ENCODE measurements at regions not wholly inside any gene's neighbourhood (a gene's known extent, or its start where the extent isn't known, plus 50 kb on each side); places are given as distances from the start of the nearest gene placed in this dataset.

DNA sequence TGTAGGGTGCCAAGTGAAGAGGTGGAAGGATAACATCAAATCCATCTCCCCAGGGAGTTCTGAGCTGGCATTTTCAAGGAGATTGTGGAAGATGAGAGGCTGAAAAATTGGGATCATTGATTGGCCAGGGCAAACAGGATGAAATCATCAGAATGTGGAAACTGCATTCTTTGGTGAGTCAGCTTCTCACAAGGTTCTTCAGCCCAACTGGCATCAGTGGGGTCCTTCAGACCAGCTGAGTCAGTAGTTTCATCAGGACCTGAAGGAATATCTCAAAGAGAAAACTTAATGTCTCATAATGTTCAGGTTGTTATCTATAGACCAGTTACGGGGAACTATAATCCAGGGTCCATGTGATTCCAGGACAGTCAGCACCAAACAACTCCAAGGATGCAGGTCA lies 195.8 kb downstream of the HAO1 start:
- Histone ChIP-seq H3K4me1 (no peaks in the 10 kb centered on the region), H3K9me3 (no peaks in the 10 kb centered on the region), H3K27ac (no peak overlapping the region), H3K4me3 (no peak overlapping the region), H3K36me3 (no peaks in the 10 kb centered on the region), H3K27me3 (no peaks in the 10 kb centered on the region)
- DNase-seq (no peak), ATAC-seq (no peak)
- intact Hi-C loops (cut with DNase I), result no loop called here
- no peak for TF ChIP-seq CTCF (IDR thresholded peaks at IDR 0.05)

DNA sequence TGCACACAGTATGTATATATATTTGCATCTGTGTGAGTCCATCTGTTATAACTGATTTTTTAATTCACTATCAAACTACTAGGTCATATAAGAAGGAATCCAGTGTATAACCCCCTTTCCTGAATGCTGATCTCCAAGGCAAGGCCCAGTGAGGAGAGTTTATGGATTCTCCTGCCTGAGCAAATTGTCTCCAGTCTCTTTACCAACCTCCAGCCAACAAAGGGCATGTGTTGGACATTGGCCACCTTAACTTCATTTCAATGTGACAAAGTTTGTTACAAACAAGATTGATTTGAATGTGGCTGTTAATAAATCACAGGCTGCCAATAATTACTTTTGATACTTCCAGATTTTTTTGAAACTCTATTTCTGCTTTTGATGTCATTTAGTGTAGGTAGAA lies 191.6 kb downstream of the HAO1 start:
- Histone ChIP-seq H3K36me3 (no peaks in the 10 kb centered on the region), H3K9me3 (no peaks in the 10 kb centered on the region), H3K4me3 (no peak overlapping the region), H3K4me1 (no peaks in the 10 kb centered on the region), H3K27me3 (no peaks in the 10 kb centered on the region), H3K27ac (no peak overlapping the region)
- TF ChIP-seq CTCF (IDR thresholded peaks at IDR 0.05), result no peak
- ATAC-seq (no peak), DNase-seq (no peak)
- intact Hi-C loops (cut with DNase I), result no loop called here

GRCh38 chr20:7754102-7754501 lies 186.2 kb downstream of the HAO1 start:
- DNase-seq, result no peak
- Histone ChIP-seq H3K27me3 (no peaks in the 10 kb centered on the region), H3K27ac (no peak overlapping the region), H3K4me1 (no peaks in the 10 kb centered on the region), H3K9me3 (no peaks in the 10 kb centered on the region), H3K4me3 (no peak overlapping the region), H3K36me3 (no peaks in the 10 kb centered on the region)
- ATAC-seq, result no peak
- no peak for TF ChIP-seq CTCF (IDR thresholded peaks at IDR 0.05)
- intact Hi-C loops (cut with DNase I), result no loop called here

DNA sequence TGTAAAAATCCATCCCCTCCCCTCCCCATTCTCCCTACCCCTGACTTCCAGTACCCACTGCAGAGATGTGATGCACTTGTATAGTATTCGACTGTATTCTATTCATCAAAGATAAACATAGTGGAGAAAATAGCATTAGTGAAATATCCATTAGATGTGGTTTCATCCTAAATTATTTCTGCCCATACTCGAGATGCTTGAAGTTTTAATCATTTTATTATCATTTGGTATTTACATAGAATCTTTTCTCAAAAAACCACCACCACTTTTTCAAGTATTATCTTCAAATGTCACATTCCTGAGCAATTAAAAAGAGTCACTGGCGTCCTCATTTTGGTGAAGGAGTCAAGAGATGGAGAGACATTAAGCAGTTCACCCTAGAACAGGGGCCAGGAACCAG lies 181.9 kb downstream of the HAO1 start:
- Histone ChIP-seq H3K4me3 (no peak overlapping the region), H3K27me3 (no peaks in the 10 kb centered on the region), H3K4me1 (no peaks in the 10 kb centered on the region), H3K9me3 (no peaks in the 10 kb centered on the region), H3K36me3 (no peaks in the 10 kb centered on the region), H3K27ac (no peak overlapping the region)
- no peak for DNase-seq
- intact Hi-C loops (cut with DNase I), result no loop called here
- ATAC-seq, result no peak
- no peak for TF ChIP-seq CTCF (IDR thresholded peaks at IDR 0.05)

- Histone ChIP-seq H3K27me3 (no peaks in the 10 kb centered on the region), H3K27ac (no peak overlapping the region), H3K36me3 (no peaks in the 10 kb centered on the region), H3K4me3 (no peak overlapping the region), H3K4me1 (no peaks in the 10 kb centered on the region), H3K9me3 (no peaks in the 10 kb centered on the region)
- no peak for DNase-seq
- TF ChIP-seq CTCF (IDR thresholded peaks at IDR 0.05), result no peak
- intact Hi-C loops (cut with DNase I), result no loop called here
- ATAC-seq, result no peak
These were observed 179.8 kb downstream of the HAO1 start for GRCh38 chr20:7760247-7761031.

DNA sequence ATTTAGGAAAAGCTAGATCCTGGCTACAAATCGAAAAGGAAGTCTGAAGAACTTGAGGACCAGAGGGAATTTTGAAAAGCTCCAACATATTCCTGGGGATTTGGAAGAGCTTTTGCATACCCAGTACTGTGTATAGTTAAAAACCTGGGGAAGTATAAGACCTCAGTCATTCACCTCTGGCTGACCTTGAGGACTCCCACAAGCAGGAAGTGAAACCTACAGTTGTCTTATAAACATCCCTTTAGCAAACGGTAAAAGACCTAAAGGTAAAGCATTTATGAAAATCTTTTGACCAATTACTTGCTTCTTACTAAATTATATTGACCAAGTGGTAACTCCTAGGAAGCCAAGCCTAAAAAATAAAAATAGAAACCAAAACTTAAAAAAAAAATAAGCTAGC lies 175.0 kb downstream of the HAO1 start:
- Histone ChIP-seq H3K27me3 (no peaks in the 10 kb centered on the region), H3K4me3 (no peak overlapping the region), H3K36me3 (no peaks in the 10 kb centered on the region), H3K9me3 (no peaks in the 10 kb centered on the region), H3K27ac (no peak overlapping the region), H3K4me1 (no peaks in the 10 kb centered on the region)
- DNase-seq, result no peak
- ATAC-seq, result no peak
- intact Hi-C loops (cut with DNase I), result no loop called here
- no peak for TF ChIP-seq CTCF (IDR thresholded peaks at IDR 0.05)

Measured in upper lobe of right lung (tissue), 1 donor.